SK-N-SH treated with all-trans-retinoic acid at 6 μM for 48 hours (cell line): ENCODE measurements at regions not wholly inside any gene's neighbourhood (a gene's known extent, or its start where the extent isn't known, plus 50 kb on each side); places are given as distances from the start of the nearest gene placed in this dataset.

Experiments used
- ISL1 ChIP-seq: fragments of 250-450 bp; sonication (Bioruptor Pico); IDR thresholded peaks from 2 replicates; pipeline ENCODE4 v2.1.2; 2022; ENCODE audit warnings: mild to moderate bottlenecking, moderate library complexity
- OSR1 ChIP-seq: fragments of 250-450 bp; sonication (Bioruptor Pico); IDR thresholded peaks from 2 replicates; pipeline ENCODE4 v1.8.0; 2022; ENCODE audit warnings: moderate library complexity, mild to moderate bottlenecking, inconsistent platforms
- ZC3H10 ChIP-seq: fragments of 250-450 bp; sonication (Bioruptor Pico); IDR thresholded peaks from 2 replicates; pipeline ENCODE4 v1.5.1; 2021; ENCODE audit warnings: mild to moderate bottlenecking, moderate library complexity
- ZFP30 ChIP-seq: fragments of 450-650 bp; formaldehyde crosslinking; IDR thresholded peaks from 2 replicates; pipeline ENCODE4 v1.5.0; 2022; ENCODE audit warnings: mild to moderate bottlenecking, moderate library complexity
- TF ChIP-seq, protein P1 (sequence below): fragments of 250-450 bp; sonication (Bioruptor Pico); IDR thresholded peaks from 2 replicates; pipeline ENCODE4 v1.8.0; 2020; ENCODE audit warnings: mild to moderate bottlenecking, moderate library complexity, borderline replicate concordance

GRCh38 chr5:108678091-108678490, 69.6 kb upstream of the FER start:
- TF ChIP-seq OSR1 (CRISPR knock-in tag) (no peak), ZFP30 (no peak), ZC3H10 (CRISPR knock-in tag) (no peak), ISL1 (CRISPR knock-in tag) (no peak)
- TF ChIP-seq, protein P1, sequence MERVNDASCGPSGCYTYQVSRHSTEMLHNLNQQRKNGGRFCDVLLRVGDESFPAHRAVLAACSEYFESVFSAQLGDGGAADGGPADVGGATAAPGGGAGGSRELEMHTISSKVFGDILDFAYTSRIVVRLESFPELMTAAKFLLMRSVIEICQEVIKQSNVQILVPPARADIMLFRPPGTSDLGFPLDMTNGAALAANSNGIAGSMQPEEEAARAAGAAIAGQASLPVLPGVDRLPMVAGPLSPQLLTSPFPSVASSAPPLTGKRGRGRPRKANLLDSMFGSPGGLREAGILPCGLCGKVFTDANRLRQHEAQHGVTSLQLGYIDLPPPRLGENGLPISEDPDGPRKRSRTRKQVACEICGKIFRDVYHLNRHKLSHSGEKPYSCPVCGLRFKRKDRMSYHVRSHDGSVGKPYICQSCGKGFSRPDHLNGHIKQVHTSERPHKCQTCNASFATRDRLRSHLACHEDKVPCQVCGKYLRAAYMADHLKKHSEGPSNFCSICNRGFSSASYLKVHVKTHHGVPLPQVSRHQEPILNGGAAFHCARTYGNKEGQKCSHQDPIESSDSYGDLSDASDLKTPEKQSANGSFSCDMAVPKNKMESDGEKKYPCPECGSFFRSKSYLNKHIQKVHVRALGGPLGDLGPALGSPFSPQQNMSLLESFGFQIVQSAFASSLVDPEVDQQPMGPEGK (CRISPR knock-in tag): no peak
